PC-3 (cell line): ENCODE measurements at regions not wholly inside any gene's neighbourhood (a gene's known extent, or its start where the extent isn't known, plus 50 kb on each side); places are given as distances from the start of the nearest gene placed in this dataset.

Source experiments
- CTCF ChIP-seq: fragments of 300-600 bp; sonication (generic); conservative IDR thresholded peaks from 2 replicates; pipeline ENCODE4 v1.5.1; 2017; ENCODE audit warnings: antibody characterized with exemption, low read depth, mild to moderate bottlenecking, low read length
- EZH2phosphoT487 ChIP-seq: fragments of 300-600 bp; sonication (generic); IDR thresholded peaks from 2 replicates; pipeline ENCODE4 v1.6.1; 2018; ENCODE audit warnings: mild to moderate bottlenecking, antibody characterized with exemption, low read length, borderline replicate concordance

GRCh38 chr1:38686927-38687255 is 172.7 kb downstream of the RRAGC start:
- TF ChIP-seq CTCF = no peak
- no peak for TF ChIP-seq EZH2phosphoT487
